ENCODE measurements at regions not wholly inside any gene's neighbourhood (a gene's known extent, or its start where the extent isn't known, plus 50 kb on each side); places are given as distances from the start of the nearest gene placed in this dataset.
"Not testable (repeated sequence)": the region's sequence is repeated elsewhere in the genome, so short reads cannot be mapped to it uniquely, and the experiment has no call there.

- DNase-seq = no peak
Measured at GRCh38 chr3:177764933-177765332, 567.7 kb upstream of the TBL1XR1 start.

GRCh38 chr3:177770383-177771230 is 573.3 kb upstream of the TBL1XR1 start:
- DNase-seq = no peak

- DNase-seq = no peak
Measured at GRCh38 chr3:177771780-177772179, 574.5 kb upstream of the TBL1XR1 start.

GRCh38 chr3:177772908-177773557 is 575.8 kb upstream of the TBL1XR1 start:
- DNase-seq = peak in 1 of 2 donors; percentile 8

GRCh38 chr3:177773717-177774116 is 576.4 kb upstream of the TBL1XR1 start:
- no peak for DNase-seq

GRCh38 chr3:177776661-177777101 is 579.4 kb upstream of the TBL1XR1 start:
- no peak for DNase-seq

- no peak for DNase-seq
Measured at GRCh38 chr3:177777699-177778098, 580.4 kb upstream of the TBL1XR1 start.

GRCh38 chr3:177778633-177779032 is 581.4 kb upstream of the TBL1XR1 start:
- peak in 1 of 2 donors; percentile 76 for DNase-seq

- peak in 1 of 2 donors; percentile 59 for DNase-seq
Measured at GRCh38 chr3:177781686-177782161, 584.4 kb upstream of the TBL1XR1 start.

- no peak for DNase-seq
Measured at GRCh38 chr3:177783338-177783737, 586.1 kb upstream of the TBL1XR1 start.

GRCh38 chr3:177783767-177784166 is 586.5 kb upstream of the TBL1XR1 start:
- DNase-seq = no peak

- no peak for DNase-seq
Measured at GRCh38 chr3:177787279-177788041, 590.2 kb upstream of the TBL1XR1 start.

- DNase-seq = no peak
Measured at GRCh38 chr3:177789500-177789899, 592.2 kb upstream of the TBL1XR1 start.

- no peak for DNase-seq
Measured at GRCh38 chr3:177792311-177793030, 595.2 kb upstream of the TBL1XR1 start.

- DNase-seq = no peak
Measured at GRCh38 chr3:177793451-177793850, 596.2 kb upstream of the TBL1XR1 start.

- no peak for DNase-seq
Measured at GRCh38 chr3:177795216-177795615, 597.9 kb upstream of the TBL1XR1 start.

- DNase-seq = no peak
Measured at GRCh38 chr3:177795859-177796258, 598.6 kb upstream of the TBL1XR1 start.

- DNase-seq = not testable (repeated sequence)
Measured at GRCh38 chr3:177800147-177800546, 602.9 kb upstream of the TBL1XR1 start.

- DNase-seq = no peak
Measured at GRCh38 chr3:177800561-177800960, 603.3 kb upstream of the TBL1XR1 start.

GRCh38 chr3:177802151-177802900 is 605.0 kb upstream of the TBL1XR1 start:
- DNase-seq = no peak

GRCh38 chr3:177803500-177803899 is 606.2 kb upstream of the TBL1XR1 start:
- DNase-seq = no peak

- no peak for DNase-seq
Measured at GRCh38 chr3:177804032-177804431, 606.8 kb upstream of the TBL1XR1 start.
